Left ventricle myocardium inferior (tissue), 1 donor: ENCODE measurements at regions not wholly inside any gene's neighbourhood (a gene's known extent, or its start where the extent isn't known, plus 50 kb on each side); places are given as distances from the start of the nearest gene placed in this dataset.
"Not testable (repeated sequence)": the region's sequence is repeated elsewhere in the genome, so short reads cannot be mapped to it uniquely, and the experiment has no call there.

Experiments
- DNase-seq: peaks from one replicate; pipeline ENCODE4 v3.0.0-alpha.2; 2020
- H3K27ac ChIP-seq: fragments of 200-600 bp; replicated peaks from 2 replicates; pipeline ENCODE4 v1.8.0; 2021
- H3K27me3 ChIP-seq: fragments of 200-600 bp; 2 replicates; pipeline ENCODE4 v1.8.0; 2021; ENCODE audit warnings: low read depth
- H3K36me3 ChIP-seq: fragments of 200-600 bp; 2 replicates; pipeline ENCODE4 v1.8.0; 2021
- H3K4me1 ChIP-seq: fragments of 200-600 bp; 2 replicates; pipeline ENCODE4 v1.8.0; 2021
- H3K4me3 ChIP-seq: fragments of 200-600 bp; 2 replicates; pipeline ENCODE4 v1.8.0; 2021; ENCODE audit warnings: mild to moderate bottlenecking, moderate library complexity
- H3K9me3 ChIP-seq: fragments of 200-600 bp; replicated peaks from 2 replicates; pipeline ENCODE4 v1.8.0; 2021
- intact Hi-C: fragments of 100-400 bp; cut with micrococcal nuclease; formaldehyde crosslinking; loops from one replicate; pipeline ENCODE4 v1.11.0; 2022
- TF ChIP-seq, protein P1 (sequence below): fragments of 200-600 bp; IDR thresholded peaks from 2 replicates; pipeline ENCODE4 v1.8.0; 2021; ENCODE audit warnings: antibody characterized with exemption, mild to moderate bottlenecking, borderline replicate concordance
- donor health status: DM: no; HTN: yes; CAD: no; lungs with severe emphysema.

DNA sequence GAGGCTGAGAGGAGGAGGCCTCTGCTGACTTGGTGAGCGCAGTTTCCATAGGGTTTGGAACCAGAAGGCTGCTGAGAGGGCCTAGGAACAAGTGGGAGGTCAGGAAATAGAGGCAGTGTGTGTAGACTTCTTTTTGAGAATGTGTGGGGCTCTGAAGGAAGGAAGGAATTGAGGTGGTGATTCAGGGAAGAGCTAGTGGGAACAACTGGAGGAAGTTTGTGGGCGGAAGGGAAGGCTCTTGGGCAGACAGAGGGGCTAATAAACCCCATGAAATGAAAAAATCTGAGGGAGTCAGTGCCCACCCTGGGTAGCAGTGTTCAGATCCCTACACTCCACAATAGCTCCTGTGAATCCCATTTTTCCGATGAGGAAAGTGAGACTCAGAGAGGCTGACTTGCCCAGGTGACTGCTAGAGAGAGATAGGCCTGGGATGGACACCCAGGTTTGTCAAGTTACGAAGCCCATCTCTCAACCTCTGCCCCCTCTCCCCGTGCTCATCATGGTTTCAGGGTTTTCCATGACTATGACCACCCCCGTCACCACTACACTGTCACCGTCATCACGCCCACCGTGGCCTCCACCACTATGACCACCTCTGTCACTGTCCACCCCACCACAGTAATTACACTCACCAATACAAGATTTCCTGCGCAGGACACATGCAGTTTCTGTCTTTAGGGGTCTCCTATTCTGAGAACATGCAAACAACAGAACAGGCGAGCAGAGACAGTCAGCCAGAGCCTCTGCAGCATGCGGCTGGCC, 106.4 kb downstream of the MRPL14 start:
- Histone ChIP-seq H3K4me3 (no peak overlapping the region), H3K4me1 (peaks cover 12% of the 10 kb centered on the region), H3K36me3 (no peaks in the 10 kb centered on the region), H3K27ac (no peak overlapping the region), H3K27me3 (no peaks in the 10 kb centered on the region), H3K9me3 (no peaks in the 10 kb centered on the region)
- intact Hi-C loops = no loop called here
- TF ChIP-seq, protein P1, sequence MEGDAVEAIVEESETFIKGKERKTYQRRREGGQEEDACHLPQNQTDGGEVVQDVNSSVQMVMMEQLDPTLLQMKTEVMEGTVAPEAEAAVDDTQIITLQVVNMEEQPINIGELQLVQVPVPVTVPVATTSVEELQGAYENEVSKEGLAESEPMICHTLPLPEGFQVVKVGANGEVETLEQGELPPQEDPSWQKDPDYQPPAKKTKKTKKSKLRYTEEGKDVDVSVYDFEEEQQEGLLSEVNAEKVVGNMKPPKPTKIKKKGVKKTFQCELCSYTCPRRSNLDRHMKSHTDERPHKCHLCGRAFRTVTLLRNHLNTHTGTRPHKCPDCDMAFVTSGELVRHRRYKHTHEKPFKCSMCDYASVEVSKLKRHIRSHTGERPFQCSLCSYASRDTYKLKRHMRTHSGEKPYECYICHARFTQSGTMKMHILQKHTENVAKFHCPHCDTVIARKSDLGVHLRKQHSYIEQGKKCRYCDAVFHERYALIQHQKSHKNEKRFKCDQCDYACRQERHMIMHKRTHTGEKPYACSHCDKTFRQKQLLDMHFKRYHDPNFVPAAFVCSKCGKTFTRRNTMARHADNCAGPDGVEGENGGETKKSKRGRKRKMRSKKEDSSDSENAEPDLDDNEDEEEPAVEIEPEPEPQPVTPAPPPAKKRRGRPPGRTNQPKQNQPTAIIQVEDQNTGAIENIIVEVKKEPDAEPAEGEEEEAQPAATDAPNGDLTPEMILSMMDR = no peak
- no peak for DNase-seq

DNA sequence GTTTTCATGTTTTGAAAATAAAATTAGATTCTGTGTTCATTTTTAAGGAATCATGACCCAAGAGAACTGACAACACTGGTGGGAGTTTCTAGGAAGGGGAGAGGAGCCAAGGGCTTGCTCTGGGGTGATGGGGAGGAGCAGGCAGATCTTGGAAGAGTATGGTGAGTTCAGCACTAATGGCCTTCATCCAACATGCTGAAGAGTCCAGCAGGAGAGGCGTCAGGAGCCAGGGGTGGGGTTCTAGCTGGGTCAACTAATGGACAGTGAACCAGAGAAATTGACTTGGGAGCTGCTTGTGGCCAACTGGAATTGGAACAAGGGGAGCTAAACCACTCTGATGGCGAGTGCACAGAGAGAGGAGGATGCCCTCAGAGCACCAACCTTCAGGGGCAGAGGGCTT, 107.1 kb downstream of the MRPL14 start:
- Histone ChIP-seq H3K4me1 (peaks cover 9% of the 10 kb centered on the region), H3K36me3 (no peaks in the 10 kb centered on the region), H3K27ac (no peak overlapping the region), H3K27me3 (no peaks in the 10 kb centered on the region), H3K9me3 (no peaks in the 10 kb centered on the region), H3K4me3 (no peak overlapping the region)
- intact Hi-C loops = no loop called here
- TF ChIP-seq, protein P1 = no peak
- DNase-seq = peak; percentile 51

GRCh38 chr6:44017307-44017706, 109.9 kb downstream of the MRPL14 start:
- H3K36me3 ChIP-seq, H3K27ac ChIP-seq, H3K27me3 ChIP-seq, H3K9me3 ChIP-seq, DNase-seq, H3K4me1 ChIP-seq, intact Hi-C loops, H3K4me3 ChIP-seq: not testable (repeated sequence)

DNA sequence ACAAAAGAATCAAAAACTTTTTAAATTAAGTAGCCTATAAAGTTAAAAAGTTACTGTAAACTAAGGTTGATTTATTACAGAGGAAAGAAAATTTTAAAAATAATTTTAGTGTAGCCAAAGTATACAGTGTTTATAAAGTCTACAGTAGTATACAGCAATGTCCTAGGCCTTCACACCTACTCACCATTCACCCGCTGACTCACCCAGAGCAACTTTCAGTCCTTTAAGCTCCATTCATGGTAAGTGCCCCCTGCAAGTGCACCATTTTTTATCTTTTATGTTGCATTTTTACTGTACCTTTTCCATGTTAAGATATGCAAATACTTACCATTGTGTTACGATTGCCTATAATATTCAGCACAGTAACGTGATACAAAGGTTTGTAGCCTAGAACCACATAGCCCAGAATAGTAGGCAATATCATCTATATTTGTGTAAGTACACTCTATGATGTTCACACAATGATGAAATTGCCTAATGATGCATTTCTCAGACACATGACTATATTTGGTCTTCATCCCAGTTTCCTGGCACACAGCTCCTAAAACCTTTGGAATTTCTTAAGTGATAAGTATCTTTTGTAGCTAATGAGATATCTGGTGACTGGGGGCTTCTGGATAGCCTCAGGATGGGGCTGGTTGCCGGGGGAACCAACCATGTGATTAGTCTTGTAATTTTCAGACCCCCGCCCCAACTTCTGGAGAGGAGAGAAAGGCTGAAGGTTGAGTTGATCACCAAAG, 111.0 kb downstream of the MRPL14 start:
- Histone ChIP-seq H3K4me3 (no peak overlapping the region), H3K4me1 (peaks cover 7% of the 10 kb centered on the region), H3K9me3 (no peaks in the 10 kb centered on the region), H3K27ac (no peak overlapping the region), H3K27me3 (no peaks in the 10 kb centered on the region), H3K36me3 (no peaks in the 10 kb centered on the region)
- intact Hi-C loops = no loop called here
- TF ChIP-seq, protein P1 = no peak
- DNase-seq = no peak

DNA sequence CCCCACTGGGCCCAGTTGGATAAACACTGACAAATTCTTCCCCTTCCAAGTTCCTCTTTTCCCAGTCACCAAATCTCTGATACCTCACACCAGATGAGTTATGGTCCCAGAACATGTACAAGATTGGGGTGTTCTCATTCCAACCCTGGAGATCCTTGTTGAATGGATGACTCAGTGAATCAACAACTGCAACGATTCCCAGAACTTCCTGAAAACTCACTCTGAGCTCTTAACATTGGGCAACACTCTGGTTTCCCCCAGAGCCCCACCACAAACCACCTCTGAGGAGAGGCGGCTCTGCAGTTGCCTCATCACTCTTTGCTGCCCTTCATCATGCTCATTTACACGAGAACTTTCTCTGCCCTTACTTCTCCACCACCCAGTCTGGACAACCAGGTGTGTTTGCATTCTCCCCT, 115.2 kb downstream of the MRPL14 start:
- Histone ChIP-seq H3K9me3 (no peaks in the 10 kb centered on the region), H3K4me3 (no peak overlapping the region), H3K4me1 (peaks cover 24% of the 10 kb centered on the region), H3K36me3 (no peaks in the 10 kb centered on the region), H3K27me3 (peaks cover 3% of the 10 kb centered on the region), H3K27ac (peak overlapping the region; percentile 92)
- TF ChIP-seq, protein P1 = no peak
- intact Hi-C loops = no loop called here
- no peak for DNase-seq
